ENCODE measurements at regions not wholly inside any gene's neighbourhood (a gene's known extent, or its start where the extent isn't known, plus 50 kb on each side); places are given as distances from the start of the nearest gene placed in this dataset.

- no peak for DNase-seq (ENCODE audit: low read depth)
Observed at GRCh38 chr10:78620985-78621799, 447.6 kb upstream of the ZMIZ1 start.

GRCh38 chr10:78623578-78624215, 445.1 kb upstream of the ZMIZ1 start:
- DNase-seq (ENCODE audit: low read depth): peak; percentile 75
- no peak overlapping the region for H3K4me3 ChIP-seq (ENCODE audit: low read depth, low read length)
- TF ChIP-seq CTCF (IDR thresholded peaks at IDR 0.05; ENCODE audit: insufficient read depth, low read length, poor library complexity, severe bottlenecking): no peak
- no peaks in the 10 kb centered on the region for H3K27me3 ChIP-seq (ENCODE audit: control insufficient read depth, insufficient read depth, low read length)
- no peaks in the 10 kb centered on the region for H3K36me3 ChIP-seq (ENCODE audit: control insufficient read depth, insufficient read depth, low read length)

More at GRCh38 chr10:78620985-78621799, 447.6 kb upstream of the ZMIZ1 start:
- Histone ChIP-seq H3K27me3 (ENCODE audit: control insufficient read depth, insufficient read depth, low read length) (no peaks in the 10 kb centered on the region), H3K4me3 (ENCODE audit: low read depth, low read length) (no peak overlapping the region), H3K36me3 (ENCODE audit: control insufficient read depth, insufficient read depth, low read length) (no peaks in the 10 kb centered on the region)
- no peak for TF ChIP-seq CTCF (IDR thresholded peaks at IDR 0.05; ENCODE audit: insufficient read depth, low read length, poor library complexity, severe bottlenecking)

- TF ChIP-seq CTCF (IDR thresholded peaks at IDR 0.05; ENCODE audit: insufficient read depth, low read length, poor library complexity, severe bottlenecking): no peak
- H3K4me3 ChIP-seq (ENCODE audit: low read depth, low read length): no peak overlapping the region
- no peaks in the 10 kb centered on the region for H3K27me3 ChIP-seq (ENCODE audit: control insufficient read depth, insufficient read depth, low read length)
- no peak for DNase-seq (ENCODE audit: low read depth)
- no peaks in the 10 kb centered on the region for H3K36me3 ChIP-seq (ENCODE audit: control insufficient read depth, insufficient read depth, low read length)
Observed at GRCh38 chr10:78624791-78625190, 444.0 kb upstream of the ZMIZ1 start.

- Histone ChIP-seq H3K36me3 (ENCODE audit: control insufficient read depth, insufficient read depth, low read length) (no peaks in the 10 kb centered on the region), H3K27me3 (ENCODE audit: control insufficient read depth, insufficient read depth, low read length) (no peaks in the 10 kb centered on the region), H3K4me3 (ENCODE audit: low read depth, low read length) (no peak overlapping the region)
- TF ChIP-seq CTCF (IDR thresholded peaks at IDR 0.05; ENCODE audit: insufficient read depth, low read length, poor library complexity, severe bottlenecking): no peak
- DNase-seq (ENCODE audit: low read depth): no peak
Observed at GRCh38 chr10:78626471-78626870, 442.3 kb upstream of the ZMIZ1 start.

GRCh38 chr10:78627254-78627795, 441.4 kb upstream of the ZMIZ1 start:
- no peaks in the 10 kb centered on the region for H3K36me3 ChIP-seq (ENCODE audit: control insufficient read depth, insufficient read depth, low read length)
- no peak for DNase-seq (ENCODE audit: low read depth)
- no peak for TF ChIP-seq CTCF (IDR thresholded peaks at IDR 0.05; ENCODE audit: insufficient read depth, low read length, poor library complexity, severe bottlenecking)
- no peak overlapping the region for H3K4me3 ChIP-seq (ENCODE audit: low read depth, low read length)
- no peaks in the 10 kb centered on the region for H3K27me3 ChIP-seq (ENCODE audit: control insufficient read depth, insufficient read depth, low read length)
